ENCODE measurements at regions not wholly inside any gene's neighbourhood (a gene's known extent, or its start where the extent isn't known, plus 50 kb on each side); places are given as distances from the start of the nearest gene placed in this dataset.

GRCh38 chr21:16318651-16319300, 589.0 kb downstream of the USP25 start:
- no peak for DNase-seq (ENCODE audit: low spot score)
- H3K4me1 ChIP-seq (replicated peaks), result no peaks in the 10 kb centered on the region
- no peak for TF ChIP-seq POLR2A (IDR thresholded peaks at IDR 0.05)
- TF ChIP-seq, protein P1, sequence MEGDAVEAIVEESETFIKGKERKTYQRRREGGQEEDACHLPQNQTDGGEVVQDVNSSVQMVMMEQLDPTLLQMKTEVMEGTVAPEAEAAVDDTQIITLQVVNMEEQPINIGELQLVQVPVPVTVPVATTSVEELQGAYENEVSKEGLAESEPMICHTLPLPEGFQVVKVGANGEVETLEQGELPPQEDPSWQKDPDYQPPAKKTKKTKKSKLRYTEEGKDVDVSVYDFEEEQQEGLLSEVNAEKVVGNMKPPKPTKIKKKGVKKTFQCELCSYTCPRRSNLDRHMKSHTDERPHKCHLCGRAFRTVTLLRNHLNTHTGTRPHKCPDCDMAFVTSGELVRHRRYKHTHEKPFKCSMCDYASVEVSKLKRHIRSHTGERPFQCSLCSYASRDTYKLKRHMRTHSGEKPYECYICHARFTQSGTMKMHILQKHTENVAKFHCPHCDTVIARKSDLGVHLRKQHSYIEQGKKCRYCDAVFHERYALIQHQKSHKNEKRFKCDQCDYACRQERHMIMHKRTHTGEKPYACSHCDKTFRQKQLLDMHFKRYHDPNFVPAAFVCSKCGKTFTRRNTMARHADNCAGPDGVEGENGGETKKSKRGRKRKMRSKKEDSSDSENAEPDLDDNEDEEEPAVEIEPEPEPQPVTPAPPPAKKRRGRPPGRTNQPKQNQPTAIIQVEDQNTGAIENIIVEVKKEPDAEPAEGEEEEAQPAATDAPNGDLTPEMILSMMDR (IDR thresholded peaks at IDR 0.05), result no peak
- no peak for TF ChIP-seq POLR2AphosphoS5 (IDR thresholded peaks at IDR 0.05)
- no peaks in the 10 kb centered on the region for H3K9me3 ChIP-seq
- intact Hi-C loops (cut with DNase I), result no loop called here
- H3K36me3 ChIP-seq, result no peaks in the 10 kb centered on the region
- no peak overlapping the region for H3K4me3 ChIP-seq
- H3K27me3 ChIP-seq (replicated peaks; ENCODE audit: insufficient read depth), result no peaks in the 10 kb centered on the region
- peak overlapping the region in 1 of 2 donors; percentile 17 for H3K27ac ChIP-seq

GRCh38 chr21:16320110-16320509, 590.3 kb downstream of the USP25 start:
- H3K27ac ChIP-seq, result no peak overlapping the region
- no peaks in the 10 kb centered on the region for H3K36me3 ChIP-seq
- H3K4me1 ChIP-seq (replicated peaks), result no peaks in the 10 kb centered on the region
- no peaks in the 10 kb centered on the region for H3K27me3 ChIP-seq (replicated peaks; ENCODE audit: insufficient read depth)
- TF ChIP-seq, protein P1 (IDR thresholded peaks at IDR 0.05), result no peak
- TF ChIP-seq POLR2A (IDR thresholded peaks at IDR 0.05) (no peak), POLR2AphosphoS5 (IDR thresholded peaks at IDR 0.05) (no peak)
- H3K4me3 ChIP-seq, result no peak overlapping the region
- 97% methylated on average over 1 of the region's 1 CpG for WGBS
- no peak for DNase-seq (ENCODE audit: low spot score)
- H3K9me3 ChIP-seq, result no peaks in the 10 kb centered on the region
- intact Hi-C loops (cut with DNase I), result no loop called here

- Histone ChIP-seq H3K27ac (no peak overlapping the region), H3K4me3 (no peak overlapping the region), H3K4me1 (replicated peaks) (no peaks in the 10 kb centered on the region), H3K27me3 (replicated peaks; ENCODE audit: insufficient read depth) (no peaks in the 10 kb centered on the region), H3K36me3 (no peaks in the 10 kb centered on the region), H3K9me3 (no peaks in the 10 kb centered on the region)
- TF ChIP-seq, protein P1 (IDR thresholded peaks at IDR 0.05), result no peak
- no peak for TF ChIP-seq POLR2A (IDR thresholded peaks at IDR 0.05)
- TF ChIP-seq POLR2AphosphoS5 (IDR thresholded peaks at IDR 0.05), result no peak
- intact Hi-C loops (cut with DNase I), result no loop called here
- no peak for DNase-seq (ENCODE audit: low spot score)
- WGBS, result 57% methylated on average over 2 of the region's 2 CpGs
Measured at GRCh38 chr21:16322454-16322853, 592.7 kb downstream of the USP25 start.

GRCh38 chr21:16323596-16323995, 593.8 kb downstream of the USP25 start:
- no peak for DNase-seq (ENCODE audit: low spot score)
- Histone ChIP-seq H3K4me1 (replicated peaks) (no peaks in the 10 kb centered on the region), H3K4me3 (no peak overlapping the region), H3K27me3 (replicated peaks; ENCODE audit: insufficient read depth) (no peaks in the 10 kb centered on the region), H3K36me3 (no peaks in the 10 kb centered on the region), H3K9me3 (no peaks in the 10 kb centered on the region), H3K27ac (no peak overlapping the region)
- intact Hi-C loops (cut with DNase I), result no loop called here
- TF ChIP-seq POLR2AphosphoS5 (IDR thresholded peaks at IDR 0.05) (no peak), POLR2A (IDR thresholded peaks at IDR 0.05) (no peak)
- TF ChIP-seq, protein P1 (IDR thresholded peaks at IDR 0.05), result no peak
- 13% methylated on average over 1 of the region's 1 CpG for WGBS

DNA sequence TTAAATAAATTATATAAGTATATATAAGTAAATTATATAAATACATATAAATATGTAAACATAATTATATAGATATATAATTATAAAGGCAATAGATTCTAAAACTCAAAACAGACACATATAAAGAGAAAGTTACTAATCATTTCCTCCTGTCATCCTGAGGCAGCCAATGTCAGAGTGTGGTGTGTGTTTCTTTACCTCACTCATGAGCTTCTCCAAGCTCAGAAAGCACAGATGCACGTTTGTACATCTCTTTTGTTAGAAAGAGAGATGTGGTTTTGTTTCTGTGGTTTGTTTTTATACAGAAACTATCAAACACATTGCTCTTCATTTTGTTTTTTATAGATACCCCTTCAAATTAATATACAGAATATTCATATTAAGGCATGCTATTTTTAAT, 594.8 kb downstream of the USP25 start:
- H3K36me3 ChIP-seq, result no peaks in the 10 kb centered on the region
- no peak overlapping the region for H3K27ac ChIP-seq
- no peak overlapping the region for H3K4me3 ChIP-seq
- no peaks in the 10 kb centered on the region for H3K27me3 ChIP-seq (replicated peaks; ENCODE audit: insufficient read depth)
- no peaks in the 10 kb centered on the region for H3K4me1 ChIP-seq (replicated peaks)
- TF ChIP-seq, protein P1 (IDR thresholded peaks at IDR 0.05), result no peak
- TF ChIP-seq POLR2AphosphoS5 (IDR thresholded peaks at IDR 0.05) (no peak), POLR2A (IDR thresholded peaks at IDR 0.05) (no peak)
- no peaks in the 10 kb centered on the region for H3K9me3 ChIP-seq
- DNase-seq (ENCODE audit: low spot score), result no peak
- 40% methylated on average over 1 of the region's 1 CpG for WGBS
- intact Hi-C loops (cut with DNase I), result no loop called here

Measured in prostate gland (tissue), 2 donors.